CD4-positive, CD25-positive, alpha-beta regulatory T cell (primary cell): ENCODE measurements at regions not wholly inside any gene's neighbourhood (a gene's known extent, or its start where the extent isn't known, plus 50 kb on each side); places are given as distances from the start of the nearest gene placed in this dataset.
"Not testable (repeated sequence)": the region's sequence is repeated elsewhere in the genome, so short reads cannot be mapped to it uniquely, and the experiment has no call there.

Source experiments
- ATAC-seq, 2 donors: fragments of 150-1000 bp; cut with Tn5 transposase; one replicate each; pipeline ENCODE4 v1.10.0; 2021; ENCODE audit warnings: low read depth in 2 of 2, moderate number of reproducible peaks in 2 of 2, moderate library complexity in 1 of 2
- DNase-seq, 3 donors: peaks; one replicate each; pipeline versions ENCODE4 v3.0.0 to v3.0.0-alpha.2; 2012 to 2022; ENCODE audit warnings: mixed read lengths in 1 of 3
- H3K27ac ChIP-seq: one replicate; pipeline ENCODE4 v1.7.0; 2013; ENCODE audit warnings: mild to moderate bottlenecking, low read length; ENCODE audit not compliant: insufficient read depth, poor library complexity, severe bottlenecking
- H3K27me3 ChIP-seq: one replicate; pipeline ENCODE4 v1.7.0; 2013; ENCODE audit warnings: low read length; ENCODE audit not compliant: control insufficient read depth, insufficient read depth
- H3K36me3 ChIP-seq: one replicate; pipeline ENCODE4 v1.7.0; 2013; ENCODE audit warnings: mild to moderate bottlenecking, low read length, moderate library complexity; ENCODE audit not compliant: control insufficient read depth, insufficient read depth
- H3K4me1 ChIP-seq: 2 replicates; pipeline ENCODE4 v1.7.0; 2013; ENCODE audit warnings: mild to moderate bottlenecking, low read length; ENCODE audit not compliant: insufficient read depth, control insufficient read depth, poor library complexity, severe bottlenecking
- H3K4me3 ChIP-seq: one replicate; pipeline ENCODE4 v1.7.0; 2013; ENCODE audit warnings: low read depth, mild to moderate bottlenecking, low read length, moderate library complexity
- H3K9me3 ChIP-seq, 2 experiments: 1 replicate in 1 of 2; 2 replicates in 1 of 2; pipeline ENCODE4 v1.7.0; 2013; ENCODE audit warnings: low read length in 2 of 2, mild to moderate bottlenecking in 1 of 2, moderate library complexity in 1 of 2; ENCODE audit not compliant: control insufficient read depth in 2 of 2
- H3K27ac Mint-ChIP-seq, 3 donors: one replicate each; pipeline ENCODE4 v1.8.0; 2020 to 2022; ENCODE audit warnings: mild to moderate bottlenecking in 3 of 3, mixed read lengths in 3 of 3, moderate library complexity in 2 of 3
- H3K27me3 Mint-ChIP-seq: one replicate; pipeline ENCODE4 v1.8.0; 2022; ENCODE audit warnings: mild to moderate bottlenecking, mixed read lengths
- H3K36me3 Mint-ChIP-seq: one replicate; pipeline ENCODE4 v1.8.0; 2020; ENCODE audit warnings: mixed read lengths
- H3K4me1 Mint-ChIP-seq, 4 donors: one replicate each; pipeline ENCODE4 v1.8.0; 2020 to 2022; ENCODE audit warnings: mixed read lengths in 4 of 4, mild to moderate bottlenecking in 1 of 4
- H3K4me3 Mint-ChIP-seq, 4 donors: one replicate each; pipeline ENCODE4 v1.8.0; 2020 to 2022; ENCODE audit warnings: mild to moderate bottlenecking in 4 of 4, mixed read lengths in 4 of 4, moderate library complexity in 3 of 4
- H3K9me3 Mint-ChIP-seq, 7 donors: one replicate each; pipeline ENCODE4 v1.8.0; 2020 to 2022; ENCODE audit warnings: mixed read lengths in 7 of 7, mild to moderate bottlenecking in 3 of 7, moderate library complexity in 2 of 7

DNA sequence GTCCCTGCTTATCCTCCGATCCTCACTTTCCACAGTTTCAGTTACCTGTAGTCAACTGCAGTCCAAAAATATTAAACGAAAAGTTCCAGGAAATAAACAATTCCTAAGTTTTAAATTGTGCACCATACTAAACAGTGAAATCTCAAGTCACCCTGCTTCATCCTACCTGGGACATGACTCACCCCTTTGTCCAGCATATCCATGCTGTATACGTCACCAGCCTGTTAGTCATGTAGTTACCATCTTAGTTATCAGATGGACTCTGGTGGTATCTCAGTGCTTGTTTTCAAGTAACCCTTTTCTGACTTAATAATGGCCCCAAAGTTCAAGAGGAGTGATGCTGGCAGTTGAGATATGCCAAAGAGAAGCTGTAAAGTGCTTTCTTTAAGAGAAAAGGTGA is 50.3 kb upstream of the NAPEPLD start:
- H3K27me3 Mint-ChIP-seq, H3K4me3 ChIP-seq, H3K4me3 Mint-ChIP-seq, H3K4me1 Mint-ChIP-seq, H3K9me3 ChIP-seq, ATAC-seq, H3K36me3 Mint-ChIP-seq, H3K27ac ChIP-seq, H3K9me3 Mint-ChIP-seq, H3K27ac Mint-ChIP-seq, DNase-seq, H3K36me3 ChIP-seq, H3K27me3 ChIP-seq, H3K4me1 ChIP-seq: not testable (repeated sequence)
